ENCODE measurements at regions not wholly inside any gene's neighbourhood (a gene's known extent, or its start where the extent isn't known, plus 50 kb on each side); places are given as distances from the start of the nearest gene placed in this dataset.

- TF ChIP-seq POLR2A (IDR thresholded peaks at IDR 0.05) (no peak), CTCF (IDR thresholded peaks at IDR 0.05) (no peak)
These were observed 68.7 kb upstream of the SLC4A11 start for GRCh38 chr20:3307725-3308124.

Data from Peyer's patch (tissue), 4 donors.